ENCODE measurements at regions not wholly inside any gene's neighbourhood (a gene's known extent, or its start where the extent isn't known, plus 50 kb on each side); places are given as distances from the start of the nearest gene placed in this dataset.

DNA sequence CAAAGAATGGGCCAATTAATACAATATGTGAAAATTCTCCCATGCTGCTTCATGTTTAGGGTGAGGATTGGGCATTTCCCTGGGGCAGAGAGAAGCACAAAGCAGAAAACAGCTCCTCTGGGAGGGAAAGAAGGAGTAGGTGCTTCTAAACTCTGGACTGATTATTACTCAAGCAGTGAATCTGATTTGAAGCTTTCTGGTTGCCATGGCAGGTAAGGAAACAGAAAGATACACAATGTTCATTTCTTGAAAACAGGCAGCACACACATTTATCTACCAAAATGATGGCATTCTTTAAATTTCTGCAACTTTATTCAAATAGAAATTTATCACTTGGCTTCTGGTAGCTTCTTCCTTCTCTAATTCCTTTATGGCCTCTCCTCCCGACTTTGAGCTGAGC is 305.4 kb upstream of the CHD6 start:
- TF ChIP-seq, protein P1, sequence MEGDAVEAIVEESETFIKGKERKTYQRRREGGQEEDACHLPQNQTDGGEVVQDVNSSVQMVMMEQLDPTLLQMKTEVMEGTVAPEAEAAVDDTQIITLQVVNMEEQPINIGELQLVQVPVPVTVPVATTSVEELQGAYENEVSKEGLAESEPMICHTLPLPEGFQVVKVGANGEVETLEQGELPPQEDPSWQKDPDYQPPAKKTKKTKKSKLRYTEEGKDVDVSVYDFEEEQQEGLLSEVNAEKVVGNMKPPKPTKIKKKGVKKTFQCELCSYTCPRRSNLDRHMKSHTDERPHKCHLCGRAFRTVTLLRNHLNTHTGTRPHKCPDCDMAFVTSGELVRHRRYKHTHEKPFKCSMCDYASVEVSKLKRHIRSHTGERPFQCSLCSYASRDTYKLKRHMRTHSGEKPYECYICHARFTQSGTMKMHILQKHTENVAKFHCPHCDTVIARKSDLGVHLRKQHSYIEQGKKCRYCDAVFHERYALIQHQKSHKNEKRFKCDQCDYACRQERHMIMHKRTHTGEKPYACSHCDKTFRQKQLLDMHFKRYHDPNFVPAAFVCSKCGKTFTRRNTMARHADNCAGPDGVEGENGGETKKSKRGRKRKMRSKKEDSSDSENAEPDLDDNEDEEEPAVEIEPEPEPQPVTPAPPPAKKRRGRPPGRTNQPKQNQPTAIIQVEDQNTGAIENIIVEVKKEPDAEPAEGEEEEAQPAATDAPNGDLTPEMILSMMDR (IDR thresholded peaks at IDR 0.05): no peak

GRCh38 chr20:41913146-41913545 is 295.0 kb upstream of the CHD6 start:
- TF ChIP-seq, protein P1 (IDR thresholded peaks at IDR 0.05): no peak

GRCh38 chr20:41910558-41910957 is 292.4 kb upstream of the CHD6 start:
- TF ChIP-seq, protein P1 (IDR thresholded peaks at IDR 0.05): no peak

GRCh38 chr20:41905199-41905598 is 287.0 kb upstream of the CHD6 start:
- TF ChIP-seq, protein P1 (IDR thresholded peaks at IDR 0.05): no peak

DNA sequence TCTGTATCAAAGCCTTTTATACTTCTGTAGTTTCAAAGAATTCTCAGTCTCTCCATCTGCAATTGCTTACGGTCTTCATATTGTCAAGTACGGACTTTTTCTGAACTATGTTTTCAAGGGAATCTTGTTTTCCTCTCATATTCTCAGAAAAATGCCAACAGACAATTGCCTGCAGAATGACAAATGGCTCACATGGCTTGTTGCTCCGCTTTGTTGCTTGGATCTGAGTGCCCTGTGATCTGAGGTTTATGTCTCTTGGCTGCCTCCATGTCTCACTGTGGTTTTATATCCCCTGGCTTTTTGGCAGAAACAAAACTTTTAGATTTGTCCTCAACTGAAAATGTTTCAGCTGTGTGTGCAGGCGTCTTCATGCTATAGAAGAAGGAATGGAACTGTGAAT is 285.4 kb upstream of the CHD6 start:
- TF ChIP-seq, protein P1 (IDR thresholded peaks at IDR 0.05): no peak

DNA sequence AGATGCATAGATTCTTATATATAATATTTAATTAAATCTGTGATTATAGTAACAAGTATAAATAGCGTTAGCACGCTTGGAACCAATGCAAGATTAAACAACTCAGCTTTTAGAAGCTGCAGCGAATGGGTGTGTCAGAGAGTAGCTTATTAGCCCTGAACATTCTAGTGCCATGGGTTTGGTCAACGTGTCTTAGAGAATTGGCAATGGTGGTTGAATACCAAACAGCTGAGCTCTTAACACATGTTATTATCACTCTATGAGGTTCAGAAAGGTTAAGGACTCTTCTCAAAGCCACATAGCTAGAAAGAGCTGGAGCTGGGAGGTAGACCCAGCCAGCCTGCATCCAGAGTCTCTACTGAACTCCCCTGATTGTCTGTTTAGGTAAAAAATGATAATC is 284.2 kb upstream of the CHD6 start:
- TF ChIP-seq, protein P1 (IDR thresholded peaks at IDR 0.05): no peak

DNA sequence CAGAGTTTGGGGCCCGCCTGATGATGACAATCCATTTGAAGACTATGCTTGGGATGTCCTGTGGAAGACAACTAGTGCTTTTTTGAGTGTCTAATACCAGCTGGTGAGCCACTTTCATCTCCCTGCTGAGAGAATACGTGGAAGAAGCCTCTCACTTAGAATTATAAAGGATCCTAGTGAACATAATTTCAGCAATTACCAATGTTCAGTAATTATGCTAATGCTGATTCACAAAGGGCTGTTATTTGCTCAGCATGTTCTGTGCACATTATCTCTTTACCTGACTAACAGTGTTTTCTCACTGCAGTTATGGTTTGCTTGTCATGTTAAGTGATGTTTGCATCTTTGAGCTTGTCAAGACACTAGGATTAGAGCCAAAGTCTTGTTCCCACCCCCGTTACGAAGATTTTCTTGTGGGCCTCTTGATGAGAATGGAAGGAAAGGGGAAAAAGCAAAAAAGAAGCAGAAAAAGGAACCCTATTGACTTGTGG is 282.1 kb upstream of the CHD6 start:
- TF ChIP-seq, protein P1 (IDR thresholded peaks at IDR 0.05): no peak

- TF ChIP-seq, protein P1 (IDR thresholded peaks at IDR 0.05): no peak
Observed at GRCh38 chr20:41897708-41898107, 279.5 kb upstream of the CHD6 start.

Measured in LNCAP (cell line).